ENCODE measurements at regions not wholly inside any gene's neighbourhood (a gene's known extent, or its start where the extent isn't known, plus 50 kb on each side); places are given as distances from the start of the nearest gene placed in this dataset.

DNA sequence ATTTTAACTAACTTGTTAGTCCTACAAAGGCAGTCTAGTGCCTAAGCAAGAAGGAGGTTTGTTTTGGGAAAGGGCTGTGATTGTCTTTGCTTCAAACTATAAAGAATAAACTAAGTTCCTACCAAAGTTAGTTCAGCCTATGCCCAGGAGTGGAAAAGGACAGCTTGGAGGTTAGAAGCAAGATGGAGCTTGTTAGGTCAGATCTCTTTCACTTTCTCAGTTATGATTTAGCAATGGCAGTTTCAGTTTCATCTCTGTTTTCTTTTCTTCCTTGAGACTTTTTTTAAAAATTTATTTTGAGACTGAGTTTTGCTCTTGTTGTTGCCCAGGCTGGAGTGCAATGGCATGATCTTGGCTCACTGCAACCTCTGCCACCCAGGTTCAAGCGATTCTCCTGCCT is 82.9 kb upstream of the NLGN4X start:
- no peak overlapping the region for H3K4me3 ChIP-seq (ENCODE audit: low read depth, low read length)
- ChIA-PET CTCF (no interaction called here), POLR2A (no interaction called here)
- TF ChIP-seq, protein P1, sequence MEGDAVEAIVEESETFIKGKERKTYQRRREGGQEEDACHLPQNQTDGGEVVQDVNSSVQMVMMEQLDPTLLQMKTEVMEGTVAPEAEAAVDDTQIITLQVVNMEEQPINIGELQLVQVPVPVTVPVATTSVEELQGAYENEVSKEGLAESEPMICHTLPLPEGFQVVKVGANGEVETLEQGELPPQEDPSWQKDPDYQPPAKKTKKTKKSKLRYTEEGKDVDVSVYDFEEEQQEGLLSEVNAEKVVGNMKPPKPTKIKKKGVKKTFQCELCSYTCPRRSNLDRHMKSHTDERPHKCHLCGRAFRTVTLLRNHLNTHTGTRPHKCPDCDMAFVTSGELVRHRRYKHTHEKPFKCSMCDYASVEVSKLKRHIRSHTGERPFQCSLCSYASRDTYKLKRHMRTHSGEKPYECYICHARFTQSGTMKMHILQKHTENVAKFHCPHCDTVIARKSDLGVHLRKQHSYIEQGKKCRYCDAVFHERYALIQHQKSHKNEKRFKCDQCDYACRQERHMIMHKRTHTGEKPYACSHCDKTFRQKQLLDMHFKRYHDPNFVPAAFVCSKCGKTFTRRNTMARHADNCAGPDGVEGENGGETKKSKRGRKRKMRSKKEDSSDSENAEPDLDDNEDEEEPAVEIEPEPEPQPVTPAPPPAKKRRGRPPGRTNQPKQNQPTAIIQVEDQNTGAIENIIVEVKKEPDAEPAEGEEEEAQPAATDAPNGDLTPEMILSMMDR (IDR thresholded peaks at IDR 0.05; ENCODE audit: low read depth, low read length) = no peak
- no peaks in the 10 kb centered on the region for H3K9me3 ChIP-seq (ENCODE audit: control insufficient read depth, insufficient read depth, low read length)
- DNase-seq (ENCODE audit: low read depth, low spot score) = no peak
- no peak overlapping the region for H3K27ac ChIP-seq (ENCODE audit: low read depth, low read length)
- no peaks in the 10 kb centered on the region for H3K27me3 ChIP-seq (ENCODE audit: control insufficient read depth, insufficient read depth, low read length)

DNA sequence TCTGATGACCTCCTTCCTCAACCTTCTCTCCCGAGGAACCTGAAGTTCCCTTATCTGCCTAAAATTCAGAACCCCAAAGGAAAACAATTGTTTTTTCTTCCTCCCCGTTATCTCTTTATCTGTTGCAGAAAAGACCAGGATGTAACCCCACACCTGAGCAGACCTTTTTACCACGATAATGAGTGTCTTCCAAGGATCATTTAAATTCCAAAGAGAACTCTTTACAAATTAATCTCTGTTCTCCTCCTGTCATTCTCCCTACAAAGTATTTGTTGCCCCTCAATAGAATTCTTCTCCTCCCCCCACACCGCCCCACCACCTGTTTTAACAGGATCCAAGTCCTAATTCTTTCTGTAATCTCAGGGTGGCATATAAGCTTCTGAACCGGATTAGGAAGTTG is 78.5 kb upstream of the NLGN4X start:
- TF ChIP-seq, protein P1 (IDR thresholded peaks at IDR 0.05; ENCODE audit: low read depth, low read length) = no peak
- H3K4me3 ChIP-seq (ENCODE audit: low read depth, low read length) = no peak overlapping the region
- H3K27ac ChIP-seq (ENCODE audit: low read depth, low read length) = no peak overlapping the region
- no peak for DNase-seq (ENCODE audit: low read depth, low spot score)
- H3K9me3 ChIP-seq (ENCODE audit: control insufficient read depth, insufficient read depth, low read length) = peaks cover 3% of the 10 kb centered on the region; the same call in 1 of the 2 replicates
- POLR2A ChIA-PET = no interaction called here
- CTCF ChIA-PET = no interaction called here
- no peaks in the 10 kb centered on the region for H3K27me3 ChIP-seq (ENCODE audit: control insufficient read depth, insufficient read depth, low read length)

DNA sequence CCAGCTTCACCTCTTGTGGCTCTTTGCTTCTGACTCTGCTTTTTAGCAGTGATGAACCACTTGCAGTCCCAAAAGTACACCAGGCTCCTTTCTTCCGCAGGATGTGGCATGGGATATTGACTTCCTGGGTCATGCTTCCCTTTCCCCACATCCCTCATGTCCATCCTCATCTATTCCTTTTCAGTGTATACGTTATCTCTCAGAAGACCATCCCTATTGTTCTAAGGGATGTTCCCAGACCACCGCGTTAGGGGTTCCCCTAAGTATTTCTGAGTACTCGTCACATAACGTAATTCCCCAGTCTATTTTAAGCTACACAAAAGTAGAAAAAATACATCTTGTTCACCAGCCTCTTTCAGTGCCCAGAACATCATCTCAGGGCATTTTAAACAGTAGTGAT is 71.1 kb upstream of the NLGN4X start:
- no peak overlapping the region for H3K27ac ChIP-seq (ENCODE audit: low read depth, low read length)
- no peaks in the 10 kb centered on the region for H3K27me3 ChIP-seq (ENCODE audit: control insufficient read depth, insufficient read depth, low read length)
- TF ChIP-seq, protein P1 (IDR thresholded peaks at IDR 0.05; ENCODE audit: low read depth, low read length) = no peak
- no peak overlapping the region for H3K4me3 ChIP-seq (ENCODE audit: low read depth, low read length)
- H3K9me3 ChIP-seq (ENCODE audit: control insufficient read depth, insufficient read depth, low read length) = peaks cover 9% of the 10 kb centered on the region; the same call in 1 of the 2 replicates
- ChIA-PET POLR2A (no interaction called here), CTCF (no interaction called here)
- DNase-seq (ENCODE audit: low read depth, low spot score) = no peak

DNA sequence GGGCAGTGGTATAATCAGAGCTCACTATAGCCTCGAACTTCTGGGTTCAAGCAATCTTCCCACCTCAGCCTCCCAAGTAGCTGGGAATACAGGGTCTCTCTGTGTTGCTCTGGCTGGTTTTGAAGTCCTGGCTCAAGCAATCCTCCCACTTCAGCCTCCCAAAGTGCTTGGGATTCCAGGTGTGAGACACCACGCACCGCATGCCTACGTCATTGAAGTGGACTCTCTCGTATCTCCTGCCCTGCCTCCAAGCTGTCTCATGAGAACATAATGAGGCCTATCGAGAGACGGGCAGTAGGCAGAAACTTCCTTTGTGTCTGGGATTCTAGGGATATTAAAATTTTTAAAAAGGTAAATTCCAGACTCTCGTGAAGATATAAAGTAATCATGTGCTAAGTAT is 65.0 kb upstream of the NLGN4X start:
- Histone ChIP-seq H3K27ac (ENCODE audit: low read depth, low read length) (no peak overlapping the region), H3K9me3 (ENCODE audit: control insufficient read depth, insufficient read depth, low read length) (peaks cover 6% of the 10 kb centered on the region; the same call in 1 of the 2 replicates), H3K27me3 (ENCODE audit: control insufficient read depth, insufficient read depth, low read length) (no peaks in the 10 kb centered on the region), H3K4me3 (ENCODE audit: low read depth, low read length) (no peak overlapping the region)
- DNase-seq (ENCODE audit: low read depth, low spot score) = no peak
- TF ChIP-seq, protein P1 (IDR thresholded peaks at IDR 0.05; ENCODE audit: low read depth, low read length) = no peak
- CTCF ChIA-PET = no interaction called here
- POLR2A ChIA-PET = no interaction called here

DNA sequence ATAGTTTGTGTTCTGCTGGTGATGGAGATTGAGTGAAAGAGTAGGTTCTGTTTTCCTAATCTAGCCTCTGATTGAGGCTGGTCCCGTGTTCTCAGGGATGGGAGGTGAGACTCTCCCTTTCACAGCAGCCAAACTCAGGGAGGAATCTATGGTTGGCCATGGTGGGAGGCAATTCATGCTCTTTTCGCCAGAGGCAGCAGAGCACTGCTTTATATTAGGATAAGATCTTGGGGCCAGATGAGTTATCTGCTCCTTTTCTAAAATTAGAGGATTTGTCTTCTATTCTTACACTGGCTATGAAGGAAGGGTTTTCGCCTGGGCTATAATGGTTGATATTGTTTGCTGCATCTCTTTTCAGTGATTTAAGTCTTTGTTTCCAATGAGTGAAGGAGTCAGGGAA is 63.9 kb upstream of the NLGN4X start:
- no peak for DNase-seq (ENCODE audit: low read depth, low spot score)
- peaks cover 6% of the 10 kb centered on the region; the same call in 1 of the 2 replicates for H3K9me3 ChIP-seq (ENCODE audit: control insufficient read depth, insufficient read depth, low read length)
- TF ChIP-seq, protein P1 (IDR thresholded peaks at IDR 0.05; ENCODE audit: low read depth, low read length) = no peak
- POLR2A ChIA-PET = no interaction called here
- CTCF ChIA-PET = no interaction called here
- H3K27me3 ChIP-seq (ENCODE audit: control insufficient read depth, insufficient read depth, low read length) = no peaks in the 10 kb centered on the region
- H3K27ac ChIP-seq (ENCODE audit: low read depth, low read length) = no peak overlapping the region
- H3K4me3 ChIP-seq (ENCODE audit: low read depth, low read length) = no peak overlapping the region
